ENCODE measurements at regions not wholly inside any gene's neighbourhood (a gene's known extent, or its start where the extent isn't known, plus 50 kb on each side); places are given as distances from the start of the nearest gene placed in this dataset.
A peak's percentile ranks its signal among the peaks of the same experiment; 100 is the strongest.
"Not testable (repeated sequence)": the region's sequence is repeated elsewhere in the genome, so short reads cannot be mapped to it uniquely, and the experiment has no call there.

DNA sequence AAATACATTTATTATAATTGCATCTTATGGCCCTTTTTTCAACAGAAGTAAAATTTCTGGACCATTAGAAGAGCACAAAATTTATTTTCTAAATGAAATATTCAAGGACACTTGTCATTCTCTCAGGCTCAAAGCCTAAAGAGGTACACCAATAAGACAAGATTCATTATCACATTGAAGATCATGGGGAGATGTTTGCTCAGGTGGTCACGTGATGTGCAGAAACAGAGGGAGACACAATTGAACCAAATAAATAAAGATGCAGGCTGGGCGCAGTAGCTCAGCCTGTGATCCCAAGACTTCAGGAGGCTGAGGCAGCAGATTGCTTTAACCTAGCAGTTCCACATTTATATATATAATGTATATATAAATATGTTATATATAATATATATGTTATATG is 53.2 kb upstream of the TMEM254 start:
- H3K27ac Mint-ChIP-seq: no peak overlapping the region
- no peaks in the 10 kb centered on the region for H3K9me3 Mint-ChIP-seq
- ATAC-seq (no peak), DNase-seq (no peak)
- no peaks in the 10 kb centered on the region for H3K27me3 Mint-ChIP-seq
- H3K4me3 Mint-ChIP-seq: no peak overlapping the region
- peaks cover 5% of the 10 kb centered on the region for H3K4me1 Mint-ChIP-seq

DNA sequence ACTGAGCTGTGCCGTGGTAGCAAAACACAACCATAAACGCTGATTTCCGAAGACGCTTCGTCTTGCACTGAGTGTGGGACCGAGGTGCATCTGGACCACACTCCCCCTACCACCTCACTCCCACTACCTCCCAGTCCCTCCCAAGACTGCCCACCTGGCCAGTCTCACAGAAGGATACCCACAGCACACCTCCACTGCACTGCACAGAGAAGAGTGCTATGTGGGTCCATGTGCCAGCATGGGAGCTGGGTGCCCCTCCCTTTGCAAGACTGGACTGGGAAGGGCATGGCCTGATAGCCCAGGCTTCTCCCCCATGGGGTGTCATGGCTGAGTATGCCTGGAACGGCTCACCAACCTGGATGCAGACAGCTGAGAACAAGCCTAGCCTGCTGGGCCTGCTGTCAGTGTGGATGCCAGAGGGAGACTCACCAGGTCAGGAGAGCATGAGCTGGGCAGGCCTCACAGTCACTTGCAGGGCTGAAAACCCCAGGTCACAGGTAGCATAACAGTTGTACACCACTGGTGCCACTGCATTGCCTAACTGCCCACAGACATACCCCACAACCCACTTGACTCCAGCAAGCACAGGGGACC is 56.0 kb upstream of the TMEM254 start:
- ATAC-seq: peak; percentile 37
- not testable (repeated sequence) for DNase-seq, H3K9me3 Mint-ChIP-seq, H3K4me1 Mint-ChIP-seq, H3K27ac Mint-ChIP-seq, H3K4me3 Mint-ChIP-seq, H3K27me3 Mint-ChIP-seq

GRCh38 chr10:80018406-80018984 is 60.0 kb upstream of the TMEM254 start:
- not testable (repeated sequence) for H3K4me3 Mint-ChIP-seq, ATAC-seq, H3K9me3 Mint-ChIP-seq, H3K27ac Mint-ChIP-seq, H3K4me1 Mint-ChIP-seq, DNase-seq, H3K27me3 Mint-ChIP-seq

- not testable (repeated sequence) for H3K4me3 Mint-ChIP-seq, ATAC-seq, DNase-seq, H3K27me3 Mint-ChIP-seq, H3K9me3 Mint-ChIP-seq, H3K27ac Mint-ChIP-seq, H3K4me1 Mint-ChIP-seq
These were observed 61.3 kb upstream of the TMEM254 start for GRCh38 chr10:80017186-80017585.

- ATAC-seq (no peak), DNase-seq (no peak)
- Mint-ChIP-seq H3K9me3 (no peaks in the 10 kb centered on the region), H3K27me3 (no peaks in the 10 kb centered on the region), H3K27ac (no peak overlapping the region), H3K4me1 (no peaks in the 10 kb centered on the region), H3K4me3 (no peak overlapping the region)
These were observed 62.3 kb upstream of the TMEM254 start for GRCh38 chr10:80015911-80016830.

DNA sequence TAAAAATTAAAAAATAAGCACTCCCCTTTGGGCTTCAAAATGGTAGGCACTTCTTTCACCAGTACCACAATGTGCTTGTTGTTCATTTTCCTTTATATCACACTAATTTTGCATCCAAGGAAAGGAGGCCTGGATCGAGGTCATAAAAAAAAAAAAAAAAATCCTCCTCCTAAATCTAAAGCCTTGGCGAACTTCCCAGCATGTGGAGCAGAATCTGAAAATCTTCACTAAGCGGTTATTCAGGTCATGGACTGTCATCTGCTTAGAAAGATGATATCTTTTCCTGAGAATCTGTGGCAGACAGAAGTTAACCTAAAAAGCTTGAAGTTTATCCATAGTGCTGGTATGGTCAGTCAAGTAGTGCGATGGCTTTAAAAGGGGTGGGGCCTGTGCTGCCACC is 64.2 kb upstream of the SFTPD start:
- not testable (repeated sequence) for H3K4me3 Mint-ChIP-seq, H3K27ac Mint-ChIP-seq, ATAC-seq, H3K4me1 Mint-ChIP-seq, H3K9me3 Mint-ChIP-seq, DNase-seq, H3K27me3 Mint-ChIP-seq

DNA sequence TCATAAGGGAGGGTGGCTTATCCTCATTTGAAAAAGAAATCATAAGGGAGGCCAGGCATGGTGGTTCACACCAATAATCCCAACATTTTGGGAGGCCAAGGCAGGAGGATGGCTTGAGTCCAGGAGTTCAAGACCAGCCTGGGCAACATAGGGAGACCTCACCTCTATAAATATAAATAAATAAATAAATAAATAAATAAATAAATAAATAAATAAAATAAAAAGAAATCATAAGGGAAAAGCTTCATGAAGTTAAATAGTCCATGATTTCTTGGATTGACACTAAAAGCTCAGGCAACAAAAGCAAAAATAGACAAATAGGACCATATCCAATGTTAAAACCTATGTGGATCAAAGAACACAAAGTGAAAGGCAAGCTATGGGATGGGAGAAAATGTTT is 62.2 kb upstream of the SFTPD start:
- not testable (repeated sequence) for H3K4me1 Mint-ChIP-seq, DNase-seq, H3K9me3 Mint-ChIP-seq, H3K4me3 Mint-ChIP-seq, ATAC-seq, H3K27ac Mint-ChIP-seq, H3K27me3 Mint-ChIP-seq

GRCh38 chr10:80000541-80000940 is 51.6 kb upstream of the SFTPD start:
- Mint-ChIP-seq H3K4me1 (no peaks in the 10 kb centered on the region), H3K27me3 (peaks cover 21% of the 10 kb centered on the region), H3K9me3 (no peaks in the 10 kb centered on the region), H3K4me3 (no peak overlapping the region), H3K27ac (no peak overlapping the region)
- DNase-seq: no peak
- ATAC-seq: no peak

Data from stimulated activated naive CD8-positive, alpha-beta T cell treated with anti-CD3 and anti-CD28 coated beads, Interleukin-15, amount 100 ng/mL, for 72 hours (primary cell).